ENCODE measurements at regions not wholly inside any gene's neighbourhood (a gene's known extent, or its start where the extent isn't known, plus 50 kb on each side); places are given as distances from the start of the nearest gene placed in this dataset.

DNA sequence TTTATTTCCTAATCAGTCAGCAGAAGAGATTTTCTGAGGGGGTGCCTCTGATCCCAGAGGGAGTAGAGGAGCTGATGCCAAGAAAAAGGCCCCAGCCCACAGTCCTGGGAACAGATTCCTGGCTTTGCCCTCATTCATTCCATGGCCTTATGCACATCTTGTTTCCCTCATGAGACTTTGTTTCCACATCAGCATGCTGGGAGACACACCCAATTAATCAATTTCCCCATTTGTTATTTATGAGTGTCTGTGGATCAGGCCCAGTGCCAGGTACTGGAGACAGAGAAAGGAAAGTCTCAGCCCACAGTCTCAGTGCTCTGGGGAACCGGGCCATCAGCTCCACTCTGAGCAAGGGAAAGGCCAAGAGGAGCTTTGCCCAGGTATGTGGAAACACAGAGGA lies 496.2 kb upstream of the ZMIZ1 start:
- TF ChIP-seq, protein P1, sequence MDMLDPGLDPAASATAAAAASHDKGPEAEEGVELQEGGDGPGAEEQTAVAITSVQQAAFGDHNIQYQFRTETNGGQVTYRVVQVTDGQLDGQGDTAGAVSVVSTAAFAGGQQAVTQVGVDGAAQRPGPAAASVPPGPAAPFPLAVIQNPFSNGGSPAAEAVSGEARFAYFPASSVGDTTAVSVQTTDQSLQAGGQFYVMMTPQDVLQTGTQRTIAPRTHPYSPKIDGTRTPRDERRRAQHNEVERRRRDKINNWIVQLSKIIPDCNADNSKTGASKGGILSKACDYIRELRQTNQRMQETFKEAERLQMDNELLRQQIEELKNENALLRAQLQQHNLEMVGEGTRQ (IDR thresholded peaks at IDR 0.05; ENCODE audit: borderline replicate concordance, low read depth, low read length), result no peak
- no peak for TF ChIP-seq TAF1 (IDR thresholded peaks at IDR 0.05; ENCODE audit: borderline replicate concordance, low read depth, low read length)
- TF ChIP-seq, protein P2, sequence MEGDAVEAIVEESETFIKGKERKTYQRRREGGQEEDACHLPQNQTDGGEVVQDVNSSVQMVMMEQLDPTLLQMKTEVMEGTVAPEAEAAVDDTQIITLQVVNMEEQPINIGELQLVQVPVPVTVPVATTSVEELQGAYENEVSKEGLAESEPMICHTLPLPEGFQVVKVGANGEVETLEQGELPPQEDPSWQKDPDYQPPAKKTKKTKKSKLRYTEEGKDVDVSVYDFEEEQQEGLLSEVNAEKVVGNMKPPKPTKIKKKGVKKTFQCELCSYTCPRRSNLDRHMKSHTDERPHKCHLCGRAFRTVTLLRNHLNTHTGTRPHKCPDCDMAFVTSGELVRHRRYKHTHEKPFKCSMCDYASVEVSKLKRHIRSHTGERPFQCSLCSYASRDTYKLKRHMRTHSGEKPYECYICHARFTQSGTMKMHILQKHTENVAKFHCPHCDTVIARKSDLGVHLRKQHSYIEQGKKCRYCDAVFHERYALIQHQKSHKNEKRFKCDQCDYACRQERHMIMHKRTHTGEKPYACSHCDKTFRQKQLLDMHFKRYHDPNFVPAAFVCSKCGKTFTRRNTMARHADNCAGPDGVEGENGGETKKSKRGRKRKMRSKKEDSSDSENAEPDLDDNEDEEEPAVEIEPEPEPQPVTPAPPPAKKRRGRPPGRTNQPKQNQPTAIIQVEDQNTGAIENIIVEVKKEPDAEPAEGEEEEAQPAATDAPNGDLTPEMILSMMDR (IDR thresholded peaks at IDR 0.05), result no peak
- TF ChIP-seq POLR2AphosphoS5 (IDR thresholded peaks at IDR 0.05; ENCODE audit: low read depth, low read length), result no peak
- TF ChIP-seq FOSL2 (IDR thresholded peaks at IDR 0.05; ENCODE audit: borderline replicate concordance, low read depth), result no peak
- TF ChIP-seq RFX5 (IDR thresholded peaks at IDR 0.05; ENCODE audit: low read length), result no peak
- no peak for TF ChIP-seq EP300 (IDR thresholded peaks at IDR 0.05; ENCODE audit: borderline replicate concordance in 1 of 2, low read depth in 1 of 2, low read length in 1 of 2)
- TF ChIP-seq RAD21 (IDR thresholded peaks at IDR 0.05; ENCODE audit: low read length), result no peak
- TF ChIP-seq YY1 (IDR thresholded peaks at IDR 0.05; ENCODE audit: low read depth), result no peak
- no peak for TF ChIP-seq MAX (IDR thresholded peaks at IDR 0.05; ENCODE audit: low read depth)
- no peak for TF ChIP-seq TEAD4 (IDR thresholded peaks at IDR 0.05; ENCODE audit: borderline replicate concordance, insufficient read depth)
- no peak for TF ChIP-seq JUND (IDR thresholded peaks at IDR 0.05)
- TF ChIP-seq NFIC (IDR thresholded peaks at IDR 0.05; ENCODE audit: borderline replicate concordance), result no peak
- no peak for TF ChIP-seq GABPA (IDR thresholded peaks at IDR 0.05; ENCODE audit: low read depth)
